ENCODE measurements at regions not wholly inside any gene's neighbourhood (a gene's known extent, or its start where the extent isn't known, plus 50 kb on each side); places are given as distances from the start of the nearest gene placed in this dataset.

DNA sequence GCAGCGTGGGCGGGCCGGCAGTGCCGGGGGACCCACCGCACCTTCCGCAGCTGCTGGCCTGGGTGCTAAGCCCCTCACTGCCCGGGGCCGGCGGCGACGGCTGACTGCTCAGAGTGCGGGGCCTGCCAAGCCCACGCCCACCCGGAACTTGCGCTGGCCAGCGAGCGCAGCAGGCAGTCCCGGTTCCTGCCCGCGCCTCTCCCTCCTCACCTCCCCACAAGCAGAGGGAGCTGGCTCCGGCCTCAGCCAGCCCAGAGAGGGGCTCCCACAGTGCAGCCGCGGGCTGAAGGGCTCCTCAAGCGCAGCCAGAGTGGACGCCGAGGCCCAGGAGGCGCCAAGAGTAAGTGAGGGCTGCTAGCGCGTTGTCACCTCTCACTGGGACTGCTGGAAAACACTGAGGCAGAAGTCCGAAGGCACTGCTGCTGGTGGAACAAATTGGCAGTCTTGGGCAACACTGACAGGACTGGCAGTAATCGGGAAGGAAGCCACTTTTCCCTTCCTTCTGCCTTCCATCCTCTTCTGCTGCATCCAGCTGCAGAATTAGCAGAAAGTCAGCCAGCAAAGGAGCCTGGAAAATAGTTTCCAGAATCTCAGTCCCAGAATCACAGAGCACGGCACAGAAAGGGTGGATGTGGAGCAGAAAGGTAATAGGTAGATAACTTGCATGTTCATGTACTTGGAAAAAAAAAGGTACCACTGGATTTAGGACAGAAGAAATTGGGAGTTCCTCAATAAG lies 179.4 kb upstream of the FN1 start:
- DNase-seq, result no peak

DNA sequence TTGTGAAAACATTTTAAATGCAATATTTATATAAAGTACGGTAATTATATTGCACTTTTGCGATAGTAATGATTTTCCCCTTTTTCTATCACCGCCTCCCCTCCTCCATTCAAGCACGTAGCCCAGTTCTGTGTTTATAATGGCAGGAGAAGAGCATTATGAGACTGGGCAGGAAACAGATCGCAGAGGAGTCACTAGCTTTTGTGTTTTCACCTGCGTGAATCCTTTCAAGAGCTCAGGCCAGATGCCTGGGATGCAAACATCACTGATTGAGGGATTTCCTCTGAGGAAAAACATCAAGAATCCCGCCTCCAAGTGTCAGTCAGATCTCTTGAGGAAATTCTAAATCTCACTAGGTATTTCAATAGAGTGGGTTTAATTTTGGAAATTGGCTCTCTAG lies 178.4 kb upstream of the FN1 start:
- DNase-seq, result no peak

DNA sequence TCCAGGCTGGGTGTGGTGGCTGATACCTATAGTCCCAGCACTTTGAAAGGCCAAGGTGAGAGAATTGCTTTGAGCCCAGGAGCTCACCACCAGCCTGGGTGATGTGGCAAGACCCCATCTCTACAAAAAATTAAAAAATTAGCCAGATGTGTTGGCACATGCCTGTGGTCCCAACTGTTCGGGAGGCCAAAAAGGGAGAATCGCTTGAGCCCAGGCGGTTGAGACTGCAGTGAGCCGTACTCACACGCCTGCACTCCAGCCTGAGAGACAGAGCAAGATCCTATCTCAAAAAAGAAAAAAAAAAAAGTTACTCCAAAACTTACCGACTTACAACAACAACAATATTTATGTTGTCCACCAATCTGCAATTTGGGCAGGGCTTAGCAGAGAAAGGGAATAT lies 178.0 kb upstream of the FN1 start:
- DNase-seq, result no peak

DNA sequence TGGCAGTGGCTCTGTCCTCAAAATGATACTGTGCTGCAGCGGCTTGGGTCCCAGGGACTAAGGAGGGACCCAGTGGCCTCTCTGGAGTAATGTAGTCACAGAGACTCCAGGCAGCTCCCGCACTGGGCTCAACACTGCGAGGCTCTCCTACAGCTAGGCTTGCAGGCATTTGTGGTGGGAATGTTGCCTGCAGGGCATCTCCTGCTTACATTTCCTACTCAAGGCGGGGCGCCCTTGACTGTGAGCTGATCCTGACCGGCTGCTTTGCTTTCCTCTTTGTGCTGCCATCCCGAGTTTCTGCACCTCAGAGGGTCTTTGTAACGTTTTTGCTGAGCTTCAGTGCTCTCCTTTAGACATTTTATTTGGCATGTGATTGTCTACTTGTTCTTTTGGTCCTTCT lies 177.4 kb upstream of the FN1 start:
- DNase-seq, result no peak

DNA sequence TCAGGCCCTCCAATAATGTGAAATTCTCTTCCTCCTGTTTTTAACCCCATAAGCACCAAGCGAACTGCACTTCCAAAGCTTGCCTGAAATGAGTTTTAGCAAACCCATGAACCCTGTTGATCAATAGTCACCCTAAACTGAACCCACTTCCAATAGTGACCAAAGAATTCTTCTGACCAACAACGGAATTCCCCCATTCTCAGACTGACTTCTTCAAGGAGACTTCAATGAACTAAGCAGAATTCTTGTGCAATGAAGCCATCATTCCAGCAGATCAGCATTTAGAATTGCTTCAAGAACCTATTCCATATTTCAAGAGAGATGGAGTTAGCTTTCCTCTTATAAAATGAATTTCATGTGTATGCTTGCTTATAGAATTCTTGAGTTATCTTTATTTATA lies 176.9 kb upstream of the FN1 start:
- DNase-seq, result no peak

DNA sequence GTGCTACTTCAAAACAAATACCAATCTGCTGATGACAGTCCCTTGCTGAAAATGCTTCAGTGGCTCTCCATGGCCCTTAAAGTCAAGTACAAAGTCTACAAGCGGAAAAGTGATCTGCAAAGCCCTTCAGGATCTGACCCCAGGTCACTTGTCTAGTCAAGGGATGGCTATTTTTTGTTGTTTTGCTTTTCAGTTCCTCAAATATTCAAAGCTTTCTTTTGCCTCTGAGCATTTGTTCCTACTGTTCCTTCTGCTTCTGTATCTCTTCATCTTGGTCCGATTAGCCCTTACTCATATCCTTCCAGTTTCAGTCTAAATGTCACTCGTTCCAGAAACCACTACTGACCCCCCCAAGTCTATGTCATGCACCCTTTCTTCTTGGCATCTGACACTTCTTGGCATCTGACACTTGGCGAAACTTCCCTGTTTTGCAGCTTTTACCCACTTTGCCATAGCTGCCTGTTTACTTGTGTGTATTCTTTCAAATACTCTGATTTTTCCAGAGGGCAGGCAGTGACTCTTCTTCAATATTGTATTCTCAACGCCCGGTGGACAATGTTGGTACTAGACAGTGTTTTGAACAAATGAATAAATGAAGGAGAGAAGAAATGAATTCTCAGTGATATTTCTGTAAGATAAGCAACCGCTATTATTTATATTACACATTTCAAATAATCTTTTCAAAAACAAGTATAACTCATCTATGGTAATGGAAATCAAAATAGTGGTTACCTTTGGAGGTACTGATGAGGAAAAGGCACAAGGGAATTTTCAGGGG lies 175.9 kb upstream of the FN1 start:
- DNase-seq, result no peak

DNA sequence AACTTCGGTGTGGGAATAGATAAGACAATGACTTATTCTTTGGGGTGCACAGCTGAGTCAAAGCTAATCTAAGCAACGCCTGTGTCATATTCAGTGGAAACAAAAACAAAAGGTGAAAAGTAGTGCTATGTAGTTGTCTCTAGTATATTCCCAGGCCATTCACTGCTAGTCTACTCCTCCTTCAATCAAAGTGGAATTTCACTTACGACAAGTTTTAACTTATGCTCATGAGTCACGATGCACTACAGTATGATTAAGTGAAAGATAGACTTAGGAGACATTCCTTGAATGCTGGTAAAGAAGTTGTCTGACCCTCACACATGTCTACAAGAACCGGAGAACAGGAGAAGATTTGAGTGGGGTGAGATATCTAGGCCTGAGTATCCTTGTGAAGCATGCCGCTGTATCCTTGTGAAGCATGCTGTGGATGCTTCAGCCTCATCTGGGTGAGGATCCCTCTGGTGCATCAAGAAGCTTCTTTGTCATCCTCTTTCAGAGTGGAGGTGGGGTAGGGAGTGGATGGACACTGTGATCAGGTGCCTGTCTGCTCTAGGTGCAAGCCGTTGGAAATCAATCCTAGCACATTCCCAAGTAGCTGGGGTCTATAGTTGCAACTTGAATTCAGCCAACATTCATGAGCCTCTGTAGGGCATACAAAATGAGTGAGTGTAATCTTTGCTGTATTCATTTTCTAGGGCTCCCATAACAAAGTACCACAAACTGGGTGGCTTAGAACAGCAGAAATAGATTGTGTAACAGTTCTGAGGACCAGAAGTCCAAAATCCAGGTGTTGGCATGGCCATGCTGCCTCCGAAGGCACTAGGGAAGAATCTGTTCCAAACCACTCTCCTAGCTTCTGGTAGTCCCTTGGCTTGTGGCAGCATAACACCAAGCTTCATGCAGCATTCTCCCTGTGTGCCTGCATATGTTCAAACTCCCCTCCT lies 173.5 kb upstream of the FN1 start:
- DNase-seq, result no peak

DNA sequence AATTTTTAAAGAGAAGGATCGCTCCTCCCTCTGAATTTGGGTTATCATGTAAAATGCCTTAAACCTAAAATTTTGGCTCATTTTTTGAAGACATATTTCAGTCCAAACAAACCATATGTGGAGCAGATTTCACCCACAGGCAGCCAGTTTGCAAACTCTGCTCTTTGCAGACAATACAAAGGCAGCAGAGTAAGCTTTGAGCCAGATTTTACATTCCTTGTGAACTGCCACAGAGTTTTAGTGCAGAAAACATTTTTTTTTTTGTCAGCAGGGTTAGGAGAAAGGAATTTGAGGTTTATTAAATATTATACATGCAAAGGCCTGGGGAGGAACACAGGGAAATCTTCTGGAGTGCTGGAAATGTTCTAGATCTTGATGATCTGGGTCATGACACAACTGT lies 171.9 kb upstream of the FN1 start:
- no peak for DNase-seq

DNA sequence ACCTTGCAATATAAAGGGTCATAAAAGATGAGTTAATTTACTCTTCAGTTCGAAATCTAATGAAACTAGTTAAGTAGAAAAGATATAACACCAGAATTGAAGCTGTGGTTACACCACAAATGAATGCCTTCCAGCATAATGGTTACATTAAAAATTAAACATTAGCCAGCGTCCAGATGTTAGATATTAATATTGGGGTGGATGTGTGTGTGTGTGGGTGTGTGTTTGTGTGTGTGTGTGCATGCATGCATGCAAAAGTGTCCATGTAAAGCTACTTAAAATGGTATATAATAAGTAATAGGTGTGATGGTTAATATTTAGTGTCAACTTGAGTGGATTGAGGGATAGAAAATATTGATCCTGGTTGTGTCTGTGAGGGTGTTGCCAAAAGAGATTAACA lies 170.4 kb upstream of the FN1 start:
- DNase-seq, result no peak

DNA sequence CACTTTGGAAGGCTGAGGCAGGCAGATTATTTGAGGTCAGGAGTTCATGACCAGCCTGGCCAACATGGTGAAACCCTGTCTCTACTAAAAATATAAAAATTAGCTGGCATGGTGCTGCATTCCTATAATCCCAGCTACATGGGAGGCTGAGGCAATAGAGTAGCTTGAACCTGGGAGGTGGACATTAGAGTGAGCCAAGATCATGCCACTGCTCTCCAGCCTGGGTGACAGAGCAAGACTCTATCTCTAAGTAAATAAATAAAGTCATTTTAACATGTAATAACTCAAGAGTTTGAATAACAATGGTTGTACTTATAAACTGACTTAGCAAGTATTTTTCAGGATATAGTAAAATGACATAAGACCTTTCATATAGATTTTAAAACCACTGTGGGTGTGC lies 169.3 kb upstream of the FN1 start:
- DNase-seq, result no peak

DNA sequence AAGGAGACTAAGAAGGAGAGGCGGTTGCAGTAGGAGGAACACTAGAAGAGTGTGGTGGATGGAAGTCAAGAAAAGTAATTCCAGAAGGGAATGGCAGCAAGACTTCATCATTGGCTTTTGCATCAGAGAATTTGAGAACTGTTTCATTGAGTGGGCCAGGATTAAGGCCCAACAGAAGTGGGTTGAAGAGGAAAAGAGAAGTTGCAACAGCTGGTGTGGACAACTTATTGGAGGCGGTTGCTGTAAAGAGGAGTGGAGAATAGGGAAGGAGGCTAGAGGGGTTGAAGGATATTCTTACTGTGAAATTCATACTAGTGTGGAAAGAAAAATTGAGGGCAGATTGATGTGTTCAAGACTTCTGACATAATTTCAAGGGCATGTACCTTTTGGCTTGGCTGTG lies 168.7 kb upstream of the FN1 start:
- DNase-seq, result no peak

DNA sequence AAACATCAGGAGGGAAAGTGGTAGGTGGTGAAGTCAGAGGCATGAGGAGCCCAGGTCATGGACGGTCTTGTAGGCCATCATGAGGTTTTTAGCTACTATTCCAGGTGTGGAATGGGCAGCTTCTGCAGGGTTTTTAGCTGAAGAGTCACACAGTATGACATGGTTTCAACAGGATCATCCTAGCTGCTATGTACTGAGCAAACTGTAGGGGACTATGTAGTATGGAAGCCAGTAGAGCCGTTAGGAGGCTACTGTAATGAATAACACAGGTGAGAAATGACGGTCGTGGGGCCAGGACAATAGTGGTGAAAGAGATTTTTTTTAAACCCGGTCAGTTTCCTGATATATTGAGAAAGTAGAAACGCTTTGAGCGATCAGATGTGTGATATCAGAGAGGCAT lies 167.6 kb upstream of the FN1 start:
- no peak for DNase-seq

DNA sequence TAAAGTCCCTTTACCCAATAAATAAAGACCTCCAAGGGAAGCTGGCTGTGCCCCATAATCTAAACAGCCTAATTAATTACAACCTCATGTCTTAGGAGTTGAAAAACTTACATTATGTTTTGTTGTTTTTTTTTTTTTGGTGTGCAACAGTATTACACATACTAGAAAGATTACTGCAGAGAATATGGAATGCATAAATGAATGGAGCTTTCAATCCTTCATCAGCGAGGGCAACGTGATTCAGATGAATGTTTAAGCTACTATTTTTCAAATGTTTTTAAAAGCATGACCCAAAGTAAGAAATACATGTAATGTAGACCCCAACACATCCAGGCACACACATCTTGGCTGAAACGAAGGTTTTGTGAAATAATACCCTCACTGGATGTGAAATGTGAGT lies 167.1 kb upstream of the FN1 start:
- no peak for DNase-seq

DNA sequence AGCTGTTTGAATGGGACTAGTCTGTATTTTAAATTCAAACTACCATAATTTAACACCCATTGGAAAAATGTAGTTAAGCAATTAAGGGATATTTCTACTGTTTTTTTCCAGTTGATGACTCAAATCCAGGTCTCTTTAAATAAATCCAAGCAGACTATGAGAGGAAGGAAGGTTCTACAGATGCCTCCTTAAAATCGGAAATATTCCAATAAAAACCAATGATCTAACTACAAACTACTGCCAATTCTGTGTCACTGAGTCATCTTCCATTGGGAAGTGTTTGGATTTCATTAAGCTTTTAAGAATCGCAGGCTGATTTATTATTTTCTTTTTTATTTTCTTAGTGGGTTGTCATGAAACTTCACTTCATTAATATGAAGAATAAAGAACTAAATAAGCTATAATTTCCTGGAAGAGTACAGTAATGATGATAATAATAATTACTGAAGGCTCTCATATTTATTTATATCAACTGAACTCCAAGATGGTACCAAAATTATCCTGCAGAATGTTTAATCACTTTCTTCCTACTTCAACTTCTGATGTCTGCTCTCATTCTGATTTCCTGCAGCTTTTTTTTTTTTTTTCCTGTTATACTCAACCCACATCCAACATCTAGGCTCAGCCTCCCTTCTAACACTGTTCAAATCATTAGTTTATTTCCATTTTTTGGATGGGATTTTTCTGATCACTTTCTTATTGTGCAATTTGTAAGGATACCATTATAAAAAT lies 166.3 kb upstream of the FN1 start:
- DNase-seq, result no peak

DNA sequence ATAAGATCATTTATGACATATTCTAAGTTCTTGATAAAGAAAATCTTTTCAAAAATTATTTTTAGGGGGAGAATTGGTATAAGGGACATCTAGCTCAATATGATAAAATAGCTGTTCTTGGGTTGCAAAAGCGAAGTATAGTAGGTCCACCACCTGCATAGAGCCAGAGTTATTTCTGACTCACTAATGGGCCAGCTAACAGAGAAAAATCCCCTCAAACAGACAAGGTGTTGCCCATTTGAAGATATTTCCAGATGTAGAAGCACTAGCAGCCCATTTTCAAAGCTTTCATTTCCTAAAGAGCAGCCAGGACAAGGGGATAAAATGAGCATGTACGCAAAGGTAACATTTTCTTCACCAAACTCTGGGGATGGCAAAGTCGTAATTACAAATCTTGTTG lies 165.7 kb upstream of the FN1 start:
- DNase-seq, result no peak

DNA sequence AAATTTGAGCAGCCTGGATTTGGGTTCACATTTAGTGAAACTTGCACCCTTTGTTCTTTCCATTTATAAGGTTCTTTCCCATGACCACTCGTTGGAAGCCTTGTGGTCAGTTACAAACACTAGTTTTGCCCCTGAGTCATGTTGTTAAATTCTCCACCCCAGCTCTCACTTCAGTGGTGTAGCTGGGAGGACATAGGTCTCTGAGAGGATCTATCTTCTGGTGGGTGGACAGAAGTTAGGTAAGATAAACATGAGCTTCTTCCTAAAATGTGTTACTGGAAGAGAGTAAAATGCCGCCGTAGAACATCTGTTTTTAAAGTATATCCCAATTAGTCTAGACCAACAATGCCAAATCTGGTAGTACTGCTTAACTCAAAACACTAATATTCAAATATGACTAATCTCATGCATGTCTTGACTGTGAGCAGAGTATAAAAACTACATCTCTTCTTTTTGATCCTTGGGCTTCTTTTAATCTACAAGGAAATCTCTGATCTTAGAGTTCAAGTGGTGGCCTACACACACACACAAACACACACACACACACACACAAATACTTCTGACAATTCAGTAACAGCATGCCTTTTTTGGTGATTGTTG lies 162.6 kb upstream of the FN1 start:
- DNase-seq, result no peak

DNA sequence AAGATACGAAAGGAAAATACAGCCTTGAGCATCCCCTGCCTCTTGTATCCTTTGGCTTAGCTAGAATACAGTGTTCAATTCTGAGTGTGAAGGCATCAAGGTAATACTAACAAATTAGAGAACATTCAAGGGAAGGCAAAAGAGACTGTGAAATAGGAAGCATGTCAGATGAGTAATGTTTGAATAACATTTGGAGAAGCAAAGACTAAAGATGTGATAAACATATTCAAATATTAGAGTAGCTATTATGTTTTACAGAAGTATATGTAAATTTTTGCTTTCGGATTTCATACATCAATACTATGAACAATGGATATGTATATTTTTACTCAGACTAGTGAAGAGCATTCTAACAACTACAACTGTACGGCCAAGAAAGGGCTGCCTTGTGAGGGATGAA lies 161.7 kb upstream of the FN1 start:
- no peak for DNase-seq

DNA sequence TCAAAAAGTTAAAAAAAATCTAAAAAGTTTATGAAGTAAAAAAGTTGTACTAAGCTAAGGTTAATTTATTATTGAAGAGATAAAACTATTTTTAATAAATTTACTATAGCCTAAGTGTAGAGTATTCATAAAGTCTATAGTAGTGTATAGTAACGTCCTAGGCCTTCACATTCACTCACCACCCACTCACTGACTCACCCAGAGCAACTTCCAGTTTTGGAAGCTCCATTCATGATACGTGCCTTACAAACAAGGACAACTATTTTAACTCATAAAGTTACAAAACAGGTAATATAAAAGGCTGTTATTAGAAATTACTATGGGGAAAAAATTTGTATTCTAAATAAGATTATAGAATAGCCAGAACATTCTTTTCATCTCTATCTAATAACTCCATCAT lies 158.9 kb upstream of the FN1 start:
- no peak for DNase-seq

DNA sequence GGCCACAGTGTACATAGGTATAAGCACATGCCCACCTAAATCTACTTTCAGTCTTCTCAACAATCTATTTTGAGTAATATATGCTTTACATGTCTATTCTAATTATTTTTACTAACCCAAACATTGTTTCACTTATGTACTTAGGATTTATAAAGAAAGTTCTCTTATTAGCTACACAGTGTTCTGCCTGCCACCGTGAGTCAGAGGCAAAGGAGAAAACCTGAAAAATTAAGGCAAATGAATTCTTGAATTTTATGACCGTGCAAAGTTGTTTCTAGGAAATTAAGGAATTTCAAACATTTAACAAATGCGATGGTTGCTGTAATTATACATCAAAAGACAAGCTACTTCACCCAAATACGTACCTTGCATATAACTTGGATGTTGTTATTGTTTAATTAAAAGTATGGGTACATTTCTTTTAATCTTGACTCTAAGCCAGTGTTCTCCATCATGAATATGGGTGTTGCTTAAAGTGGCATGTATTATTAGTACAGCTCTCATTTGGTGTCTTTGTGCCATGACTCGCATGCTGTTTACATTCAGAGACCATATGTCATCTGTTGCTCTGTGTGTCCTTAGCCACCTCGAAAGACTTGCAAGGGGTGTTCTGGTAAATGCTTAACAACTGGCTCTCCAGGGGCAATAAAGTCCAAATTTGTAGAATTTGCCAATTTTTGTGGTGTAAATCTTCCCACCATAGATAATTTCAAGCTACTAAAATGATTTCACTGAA lies 154.3 kb upstream of the FN1 start:
- DNase-seq, result no peak

DNA sequence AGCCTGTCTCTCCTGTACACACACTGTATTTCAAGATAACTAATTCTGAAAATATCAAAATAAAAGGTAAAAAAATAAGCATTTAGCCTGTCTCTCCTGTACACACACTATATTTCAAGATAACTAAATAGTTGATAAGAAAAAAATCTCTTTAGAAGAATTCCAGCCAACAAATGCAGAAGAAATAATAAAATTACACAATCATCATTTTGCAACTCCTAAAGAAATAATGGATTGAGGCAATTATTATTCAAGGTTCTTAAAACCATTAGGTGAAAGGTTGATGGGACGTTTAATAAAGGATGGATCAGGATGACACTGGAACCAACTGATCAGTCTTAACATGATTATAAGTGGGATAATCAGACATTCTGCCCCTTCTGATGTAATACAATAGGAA lies 148.0 kb upstream of the FN1 start:
- no peak for DNase-seq

DNA sequence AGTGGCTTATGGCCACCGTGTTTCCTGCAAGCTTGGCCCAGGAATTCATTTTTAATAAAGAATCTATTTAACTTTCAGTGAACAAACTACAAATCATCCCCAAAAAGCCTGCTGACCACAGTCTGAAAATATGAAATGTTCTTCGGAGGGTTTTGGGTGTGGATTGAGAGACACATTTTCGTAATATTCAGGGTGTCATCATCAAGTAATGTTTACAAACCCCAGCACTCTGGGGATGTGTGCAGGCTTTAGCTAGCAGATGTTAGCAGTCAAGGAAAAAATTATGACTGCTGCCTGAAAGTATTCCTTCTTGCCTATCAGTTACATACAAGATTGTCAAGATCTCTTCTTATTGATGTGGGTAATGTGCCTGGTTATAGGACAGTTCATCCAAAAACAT lies 143.9 kb upstream of the FN1 start:
- no peak for DNase-seq

DNA sequence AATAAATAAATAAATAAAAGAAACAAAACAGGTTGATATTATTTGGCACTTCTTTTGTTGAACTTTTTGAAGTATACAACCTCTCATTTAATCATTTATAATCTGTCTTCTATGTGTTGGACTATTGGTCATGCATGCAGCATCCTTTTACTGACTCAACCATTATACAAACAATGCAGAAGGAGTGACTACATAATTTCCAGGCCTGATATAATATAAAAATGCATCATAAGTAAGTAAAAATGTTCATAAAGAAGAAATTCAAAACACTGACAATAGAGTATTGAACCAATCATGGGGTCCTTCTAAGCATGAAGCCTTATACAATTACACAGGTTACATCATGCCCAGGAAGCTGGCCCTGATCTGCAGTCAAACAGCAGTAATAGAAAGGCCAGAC lies 141.5 kb upstream of the FN1 start:
- no peak for DNase-seq
